Right renal pelvis (tissue), 4 donors: ENCODE measurements at regions not wholly inside any gene's neighbourhood (a gene's known extent, or its start where the extent isn't known, plus 50 kb on each side); places are given as distances from the start of the nearest gene placed in this dataset.

Experiments
- DNase-seq, 4 donors: peaks; one replicate each; pipeline ENCODE4 v3.0.0-alpha.2; 2013; ENCODE audit warnings: low read depth in 4 of 4, low spot score in 3 of 4, missing footprints in 1 of 4

DNA sequence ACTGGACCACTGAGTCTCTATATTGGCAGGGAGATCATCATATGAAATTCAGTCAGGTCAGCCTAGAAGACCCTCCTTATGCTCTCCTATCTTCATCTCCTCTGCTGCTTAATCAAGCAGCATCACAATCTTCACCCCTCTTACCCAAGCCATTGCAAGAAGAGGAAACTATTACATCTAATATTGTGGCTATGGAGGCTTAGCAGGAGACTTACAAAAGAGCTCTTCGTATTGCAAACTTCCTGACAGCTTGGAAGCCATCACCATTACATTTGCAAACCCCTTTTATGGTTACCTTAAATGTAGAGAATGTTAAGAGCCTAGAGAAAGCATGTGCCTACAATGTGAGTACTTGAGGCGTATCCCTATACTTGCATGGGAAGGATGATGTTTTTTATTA, 87.2 kb upstream of the STXBP5 start:
- DNase-seq = no peak

DNA sequence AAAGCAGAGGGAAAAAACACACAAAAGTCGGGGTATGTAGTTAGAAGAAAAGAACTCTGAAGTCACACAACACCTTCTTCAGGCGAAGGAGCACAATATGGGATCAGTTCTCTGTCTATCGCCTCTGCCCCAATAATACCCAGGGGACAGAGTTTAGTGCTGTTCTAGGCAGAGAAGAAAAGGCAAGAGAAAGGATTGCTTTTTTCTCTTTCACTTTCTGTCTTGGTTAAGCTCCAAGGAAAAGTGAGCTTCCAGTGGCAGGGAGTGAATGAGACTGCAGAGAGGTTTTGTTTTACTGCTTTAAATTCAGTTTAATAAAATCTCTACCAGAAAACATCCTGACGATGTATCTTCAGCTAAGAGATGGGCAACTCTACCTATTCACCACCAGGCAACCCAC, 86.6 kb upstream of the STXBP5 start:
- no peak for DNase-seq

DNA sequence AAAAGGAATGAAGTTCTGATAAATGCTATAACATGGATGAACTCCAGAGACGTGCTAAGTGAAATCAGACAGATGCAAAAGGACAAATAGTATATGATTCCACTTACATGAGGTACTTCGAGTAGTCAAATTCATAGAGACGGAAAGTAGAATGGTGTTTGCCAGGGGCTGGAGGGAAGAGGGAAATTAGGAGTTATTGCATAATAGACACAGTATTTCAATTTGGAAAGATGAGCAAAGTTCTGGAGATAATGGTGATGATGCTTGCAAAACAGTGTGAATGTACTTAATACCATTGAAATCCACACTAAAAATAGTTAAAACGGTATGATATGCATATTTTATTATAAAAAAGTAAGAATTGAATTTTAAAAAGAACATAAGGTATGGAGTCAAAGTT, 84.9 kb upstream of the STXBP5 start:
- DNase-seq = no peak

DNA sequence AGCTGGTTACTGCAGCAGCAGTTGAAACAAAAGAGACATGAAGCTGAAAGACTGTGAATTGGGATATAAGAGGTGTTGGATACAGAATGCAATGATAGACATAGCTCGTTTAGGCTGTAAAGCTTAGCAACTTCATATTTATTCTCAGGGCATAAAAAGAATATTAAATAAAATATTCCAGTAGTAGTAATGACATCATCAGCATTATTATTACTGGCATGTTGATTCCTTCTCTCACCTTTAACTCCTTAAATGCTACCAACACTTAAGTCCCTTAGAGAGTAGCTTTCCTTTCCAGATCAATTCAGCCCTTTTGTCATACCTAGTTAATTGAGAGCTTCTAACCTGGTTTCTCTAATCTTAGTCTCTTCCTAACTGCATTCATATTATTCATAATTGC, 81.4 kb upstream of the STXBP5 start:
- no peak for DNase-seq

DNA sequence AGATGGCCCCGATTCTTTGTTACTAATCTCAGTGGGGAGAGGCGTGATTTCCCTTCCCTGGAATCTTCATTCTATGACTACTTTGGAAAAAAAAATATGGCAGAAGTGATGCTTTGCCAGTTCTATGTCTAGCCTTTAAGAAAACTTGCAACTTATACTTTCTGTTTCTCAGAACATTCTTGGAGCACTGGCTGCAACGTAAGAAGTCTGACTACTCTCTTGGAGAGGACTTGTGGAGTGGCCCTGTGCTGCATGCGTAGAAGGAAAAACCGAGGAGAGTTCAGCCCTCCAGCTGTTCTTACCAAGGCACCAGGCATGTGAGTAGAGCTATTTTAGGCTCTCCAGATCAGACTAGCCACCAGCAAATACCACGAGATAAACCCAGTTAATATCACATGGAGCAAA, 77.6 kb upstream of the STXBP5 start:
- DNase-seq = no peak

DNA sequence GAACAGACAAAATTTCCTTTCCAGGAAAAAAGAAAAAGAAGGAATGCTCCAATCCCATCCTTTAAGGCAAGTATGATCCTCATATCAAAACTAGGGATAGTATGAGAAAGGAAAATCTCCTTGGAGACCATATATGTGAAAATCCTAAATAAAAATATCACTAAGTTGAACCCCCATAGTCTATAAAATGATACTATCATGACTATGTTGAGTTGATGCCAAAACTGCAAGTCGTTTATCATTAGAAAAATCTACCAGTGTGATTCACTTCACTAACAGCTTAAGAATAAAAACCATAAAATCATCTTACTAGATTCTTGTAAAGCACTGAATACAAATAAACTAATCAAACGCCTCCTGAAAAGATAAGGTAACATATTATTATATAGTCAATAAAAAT, 76.6 kb upstream of the STXBP5 start:
- no peak for DNase-seq

DNA sequence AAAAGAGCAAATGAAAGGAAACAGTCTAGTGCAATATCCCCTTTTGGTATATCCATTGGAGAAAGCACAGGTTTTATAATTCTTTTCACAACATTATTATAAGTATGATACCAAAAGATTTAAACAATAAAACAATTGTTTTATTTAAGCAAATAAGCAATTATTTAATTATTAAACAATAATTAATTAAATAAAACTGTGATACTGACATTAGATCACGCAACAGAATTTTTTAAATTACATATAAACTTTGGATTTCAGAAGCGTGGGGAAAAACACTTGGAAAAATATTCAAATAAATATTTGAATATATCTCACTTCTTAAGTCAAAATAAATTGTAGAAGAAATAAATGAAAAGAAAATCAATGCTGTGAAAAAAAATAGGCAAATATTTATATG, 76.2 kb upstream of the STXBP5 start:
- DNase-seq = no peak

DNA sequence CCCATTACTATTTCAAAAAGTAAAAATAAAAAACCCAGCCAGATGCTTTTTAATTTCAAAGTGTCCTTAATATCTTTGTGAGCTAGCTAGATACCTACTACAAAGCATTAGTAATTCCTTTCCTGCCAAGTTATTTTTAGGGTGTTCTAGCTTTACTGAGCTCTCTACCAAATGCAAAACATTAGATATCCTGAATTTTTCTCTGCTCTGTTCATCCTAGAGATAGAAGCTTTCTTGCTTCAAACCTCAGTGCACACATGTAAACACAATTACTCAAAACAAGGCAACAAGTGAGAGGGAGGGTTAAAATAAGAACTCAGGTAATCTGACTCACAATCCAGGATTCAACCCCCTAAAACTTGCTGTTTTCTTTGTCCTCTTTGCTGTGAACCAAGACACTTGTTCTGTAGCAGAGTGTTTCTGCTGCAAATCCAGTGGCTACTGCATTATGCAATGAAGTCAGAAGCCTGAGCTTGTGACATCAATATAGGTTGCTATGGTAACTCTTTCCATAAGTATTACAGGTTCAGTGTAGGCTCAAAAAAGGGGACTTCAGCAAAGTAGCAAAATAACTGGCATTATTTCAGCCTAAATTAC, 72.6 kb upstream of the STXBP5 start:
- DNase-seq = no peak

DNA sequence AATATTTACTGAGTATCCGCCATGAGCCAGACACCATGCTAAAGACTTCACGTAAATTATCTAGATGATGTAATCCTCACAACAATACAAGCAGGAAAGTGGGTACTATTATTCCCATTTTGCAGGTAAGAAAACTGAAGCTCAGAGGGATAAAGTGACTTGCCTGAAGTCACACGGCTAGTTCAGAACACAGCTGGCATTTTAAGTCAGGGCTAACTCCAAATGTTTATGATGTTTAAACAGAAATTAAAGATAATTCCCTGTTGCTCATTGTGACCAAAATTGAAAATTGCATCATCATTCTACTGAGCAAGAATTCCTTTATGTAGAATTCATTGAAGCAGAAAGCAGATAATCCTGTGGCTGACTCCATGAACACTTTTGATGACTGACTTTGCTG, 71.3 kb upstream of the STXBP5 start:
- DNase-seq = no peak

DNA sequence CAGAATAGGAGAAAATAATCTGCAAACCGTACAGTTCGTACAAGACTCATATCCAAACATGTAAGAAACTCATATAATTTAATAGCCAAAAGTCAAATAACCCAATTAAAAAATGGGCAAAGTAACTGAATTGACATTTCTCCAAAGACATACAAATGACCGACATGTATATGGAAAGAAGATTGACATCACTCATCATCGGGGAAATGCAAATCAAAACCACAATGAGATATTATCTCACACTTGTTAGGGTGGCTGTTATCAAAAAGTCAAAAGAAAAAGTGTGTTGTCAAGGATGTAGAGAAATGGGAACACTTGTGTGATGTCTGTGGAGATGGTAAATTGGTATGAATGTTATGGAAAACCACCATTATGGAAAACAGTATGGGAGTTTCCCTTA, 70.5 kb upstream of the STXBP5 start:
- DNase-seq = no peak

DNA sequence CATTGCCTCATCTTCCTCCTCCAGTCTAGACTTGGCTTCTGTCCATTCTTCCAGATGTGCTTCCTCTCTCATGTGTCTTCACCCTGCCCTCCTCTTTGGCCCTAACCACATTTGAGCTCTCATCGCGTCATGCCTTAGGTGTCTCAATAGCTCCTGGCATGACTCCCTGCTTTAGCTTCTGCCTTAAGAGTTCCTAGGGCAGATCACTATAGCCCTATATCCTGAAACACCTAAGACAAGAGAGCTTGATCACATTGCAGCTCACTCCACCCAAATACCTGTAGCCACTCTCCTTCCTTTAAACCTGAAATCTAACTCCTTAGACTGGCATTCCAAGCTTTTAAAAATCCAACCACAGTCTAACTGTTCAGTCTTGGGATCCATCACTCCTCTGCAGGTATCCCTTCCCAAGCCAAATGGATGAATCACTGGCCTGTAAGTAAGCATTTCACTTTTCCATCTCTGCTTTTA, 69.0 kb upstream of the STXBP5 start:
- DNase-seq = no peak

DNA sequence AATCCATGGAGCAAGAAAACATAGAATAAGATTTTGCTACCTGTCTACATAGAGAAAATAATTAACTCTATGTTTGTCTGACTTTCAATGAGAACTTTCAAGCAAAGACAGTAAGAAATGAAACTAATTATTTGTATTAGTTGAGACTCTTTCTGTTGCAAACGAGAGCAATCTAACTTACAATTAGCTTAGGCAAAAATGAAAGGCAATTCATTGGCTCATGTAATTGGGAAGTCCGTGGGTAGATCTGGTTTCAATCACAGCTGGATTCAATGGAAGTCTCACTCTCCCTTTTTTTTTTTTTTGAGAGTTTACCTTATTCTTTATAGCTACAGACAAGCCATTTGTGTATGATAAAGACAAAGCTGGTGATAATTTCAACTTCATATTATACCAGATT, 68.2 kb upstream of the STXBP5 start:
- DNase-seq = no peak

DNA sequence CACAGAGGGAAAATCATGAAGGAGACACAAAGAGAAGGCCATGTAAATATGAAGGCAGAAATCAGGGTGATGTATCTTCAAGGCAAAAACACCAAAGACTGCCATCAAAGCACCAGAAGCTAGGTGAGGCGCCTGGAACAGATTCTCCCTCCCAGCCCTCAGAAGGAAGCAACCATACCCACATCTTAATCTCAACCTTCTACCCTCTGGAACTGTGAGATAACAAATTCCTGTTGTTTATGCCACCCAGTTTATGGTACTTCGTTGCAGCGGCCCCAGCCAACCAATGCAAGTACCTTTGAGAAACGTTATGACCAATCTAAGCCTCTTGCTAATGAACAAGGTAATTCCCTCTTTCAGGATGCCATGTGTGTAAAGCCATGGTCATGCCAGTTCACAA, 66.2 kb upstream of the STXBP5 start:
- DNase-seq = no peak

DNA sequence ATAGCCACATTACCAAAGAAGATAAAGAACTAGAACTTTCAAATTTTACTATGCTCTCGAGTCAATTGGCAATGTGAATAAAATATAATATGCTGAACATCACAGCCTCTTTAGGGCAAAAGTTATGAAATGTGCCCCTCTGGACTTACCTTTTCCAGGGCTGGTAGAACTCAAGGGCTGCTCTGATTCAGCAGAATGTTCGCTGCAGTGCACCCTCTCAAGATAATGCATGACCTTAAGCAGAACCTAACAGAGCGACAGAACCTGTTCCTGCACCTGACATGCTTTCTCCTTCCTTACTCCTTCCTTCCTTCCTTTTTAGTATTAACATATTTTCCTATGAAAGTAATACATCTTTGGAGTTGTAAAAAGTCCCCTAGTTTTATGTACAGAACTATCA, 65.4 kb upstream of the STXBP5 start:
- no peak for DNase-seq

DNA sequence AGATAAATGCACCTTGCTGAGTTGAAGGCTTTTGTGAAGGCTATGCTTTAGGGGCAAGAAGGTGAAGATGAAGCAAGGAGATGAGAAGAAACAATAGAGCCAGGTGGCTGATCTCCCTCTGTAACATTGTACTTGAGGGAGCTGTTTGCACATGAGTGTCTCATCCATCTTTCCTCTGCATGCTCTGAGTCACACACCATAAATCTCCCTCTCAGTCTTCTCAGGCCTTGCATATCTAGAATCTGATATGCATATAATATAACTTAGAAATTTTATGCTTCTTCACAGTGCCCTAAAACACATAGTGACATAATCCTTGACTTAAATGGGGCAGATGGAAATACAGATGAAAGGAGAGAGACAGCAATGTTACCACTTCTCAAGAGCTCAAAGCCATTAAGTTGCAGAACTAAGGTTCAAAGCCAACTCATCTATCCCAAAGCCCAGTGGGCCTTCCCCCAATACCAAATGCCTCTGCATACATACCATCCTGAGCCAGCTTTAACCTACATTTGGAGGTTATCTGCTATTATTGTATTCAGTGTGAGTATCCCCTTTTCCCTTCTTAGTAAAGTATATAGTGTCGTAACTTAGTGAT, 62.4 kb upstream of the STXBP5 start:
- no peak for DNase-seq

DNA sequence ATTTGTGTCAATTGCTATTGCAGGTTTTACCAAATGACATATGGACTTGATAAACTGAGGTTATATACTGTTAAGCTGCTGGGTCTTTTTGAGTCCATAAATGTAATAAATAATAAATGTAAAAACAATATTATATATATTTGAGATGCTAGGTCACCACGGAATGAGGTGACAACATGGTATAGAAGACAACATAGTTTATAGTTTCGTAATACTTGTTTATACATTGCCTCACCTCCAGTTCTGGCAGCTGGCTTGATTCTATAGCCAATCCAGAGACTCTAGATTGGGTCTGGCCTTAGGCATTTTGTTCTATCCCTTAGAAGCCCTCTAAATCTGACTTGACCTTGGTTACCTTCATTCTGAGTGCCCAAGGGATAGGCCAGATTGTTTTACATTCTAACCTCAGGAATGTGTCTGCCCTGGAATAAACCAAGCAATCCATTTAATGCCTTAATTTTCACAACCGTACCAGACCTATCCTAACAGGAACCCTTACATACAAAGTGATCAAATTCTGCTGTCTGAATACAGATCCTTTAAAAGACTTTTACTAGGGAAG, 61.5 kb upstream of the STXBP5 start:
- DNase-seq = no peak

DNA sequence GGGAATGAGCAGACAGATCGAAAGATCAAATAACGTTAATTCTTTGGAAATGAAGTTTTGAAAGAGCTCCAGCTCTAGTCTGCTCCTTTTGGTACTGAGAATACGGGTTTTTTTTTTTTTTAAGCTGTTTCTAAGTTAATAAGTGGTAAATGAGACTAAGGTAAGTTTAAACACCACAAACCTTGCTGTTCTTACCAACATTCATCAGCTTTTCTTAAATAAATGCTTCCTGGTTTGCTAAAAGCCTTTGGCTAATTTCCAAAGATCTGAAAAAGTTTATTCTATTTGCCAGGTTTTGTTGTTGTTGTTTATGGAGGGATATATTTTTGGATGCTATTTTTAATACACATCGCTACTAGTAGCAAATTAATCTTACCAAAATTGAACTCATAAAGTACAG, 55.1 kb upstream of the STXBP5 start:
- DNase-seq = no peak

DNA sequence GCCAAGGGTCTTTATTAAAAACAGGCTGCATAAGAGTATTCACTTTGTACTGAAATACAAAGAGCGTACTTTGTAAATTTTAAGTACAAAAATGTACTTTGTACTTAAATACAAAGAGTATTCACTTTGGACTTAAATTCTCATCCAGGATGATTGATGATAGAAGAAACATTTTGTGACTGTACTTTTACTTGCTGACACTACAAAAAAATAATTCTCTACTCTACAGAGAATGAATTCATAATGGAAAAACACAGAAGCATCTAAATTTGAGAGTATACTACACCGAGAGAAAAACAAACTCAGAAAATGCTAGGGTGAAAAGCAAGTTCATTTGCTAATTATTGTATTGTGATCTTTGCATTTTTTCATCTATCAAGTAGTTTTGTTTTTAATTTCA, 54.4 kb upstream of the STXBP5 start:
- DNase-seq = no peak

DNA sequence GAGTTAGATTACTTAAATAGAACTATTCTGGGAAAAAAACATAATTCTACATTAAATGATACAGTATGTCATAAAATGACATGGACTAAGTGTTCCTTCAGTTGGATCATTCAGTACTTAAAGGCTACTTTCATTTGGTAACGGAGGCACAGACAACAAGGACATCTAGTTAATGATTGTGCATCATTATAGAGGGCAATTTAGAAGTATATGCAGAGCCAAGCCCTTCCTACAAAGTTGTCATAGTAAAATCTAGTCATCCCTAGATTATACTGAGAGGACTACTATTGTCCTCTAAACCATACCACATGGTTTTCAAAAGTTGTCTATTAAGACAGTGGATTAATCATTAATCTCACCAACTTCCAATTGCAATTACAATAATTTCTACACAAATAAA, 53.9 kb upstream of the STXBP5 start:
- no peak for DNase-seq
